ENCODE measurements at regions not wholly inside any gene's neighbourhood (a gene's known extent, or its start where the extent isn't known, plus 50 kb on each side); places are given as distances from the start of the nearest gene placed in this dataset.

GRCh38 chr18:78363556-78364387 is 615.8 kb upstream of the SALL3 start:
- no peak for DNase-seq
- intact Hi-C loops (cut with DNase I), result no loop called here

GRCh38 chr18:78364388-78364960 is 615.1 kb upstream of the SALL3 start:
- DNase-seq, result no peak
- intact Hi-C loops (cut with DNase I), result no loop called here

GRCh38 chr18:78367996-78368395 is 611.6 kb upstream of the SALL3 start:
- intact Hi-C loops (cut with DNase I), result no loop called here
- DNase-seq, result no peak

- peak in 1 of 42 donors; percentile 30 for DNase-seq
- intact Hi-C loops (cut with DNase I), result no loop called here
These were observed 610.9 kb upstream of the SALL3 start for GRCh38 chr18:78368726-78369125.

GRCh38 chr18:78376046-78376445 is 603.6 kb upstream of the SALL3 start:
- DNase-seq, result peak in 8 of 42 donors; percentile 9 to 29 (median 21)
- intact Hi-C loops (cut with DNase I), result no loop called here

- DNase-seq, result peak in 38 of 42 donors; percentile 25 to 82 (median 51)
- intact Hi-C loops (cut with DNase I), result no loop called here
These were observed 601.2 kb upstream of the SALL3 start for GRCh38 chr18:78378403-78378802.

GRCh38 chr18:78378983-78379382 is 600.6 kb upstream of the SALL3 start:
- DNase-seq, result peak in 29 of 42 donors; percentile 15 to 80 (median 48)

GRCh38 chr18:78390348-78390951 is 589.2 kb upstream of the SALL3 start:
- peak in 1 of 42 donors; percentile 26 for DNase-seq
- intact Hi-C loops (cut with DNase I), result no loop called here

More at GRCh38 chr18:78378983-78379382, 600.6 kb upstream of the SALL3 start:
- intact Hi-C loops (cut with DNase I), result no loop called here

- intact Hi-C loops (cut with DNase I), result no loop called here
- no peak for DNase-seq
These were observed 588.7 kb upstream of the SALL3 start for GRCh38 chr18:78390952-78391348.

GRCh38 chr18:78393086-78393862 is 586.3 kb upstream of the SALL3 start:
- intact Hi-C loops (cut with DNase I), result no loop called here
- no peak for DNase-seq

- peak in 1 of 42 donors; percentile 32 for DNase-seq
- intact Hi-C loops (cut with DNase I), result no loop called here
These were observed 583.5 kb upstream of the SALL3 start for GRCh38 chr18:78396077-78396476.

GRCh38 chr18:78396756-78397155 is 582.9 kb upstream of the SALL3 start:
- DNase-seq, result peak in 1 of 42 donors; percentile 5
- intact Hi-C loops (cut with DNase I), result no loop called here

GRCh38 chr18:78399992-78400503 is 579.6 kb upstream of the SALL3 start:
- peak in 1 of 42 donors; percentile 26 for DNase-seq
- intact Hi-C loops (cut with DNase I), result no loop called here

- DNase-seq, result peak in 1 of 42 donors; percentile 9
- intact Hi-C loops (cut with DNase I), result no loop called here
These were observed 577.2 kb upstream of the SALL3 start for GRCh38 chr18:78402440-78402839.

- intact Hi-C loops (cut with DNase I), result no loop called here
- peak in 1 of 42 donors; percentile 25 for DNase-seq
These were observed 576.7 kb upstream of the SALL3 start for GRCh38 chr18:78402966-78403365.

GRCh38 chr18:78403371-78403770 is 576.2 kb upstream of the SALL3 start:
- intact Hi-C loops (cut with DNase I), result no loop called here
- no peak for DNase-seq

- peak in 1 of 42 donors; percentile 31 for DNase-seq
- intact Hi-C loops (cut with DNase I), result no loop called here
These were observed 573.9 kb upstream of the SALL3 start for GRCh38 chr18:78405763-78406162.

GRCh38 chr18:78406743-78407465 is 572.7 kb upstream of the SALL3 start:
- no peak for DNase-seq
- intact Hi-C loops (cut with DNase I), result no loop called here

- DNase-seq, result peak in 1 of 42 donors; percentile 33
- intact Hi-C loops (cut with DNase I), result no loop called here
These were observed 572.2 kb upstream of the SALL3 start for GRCh38 chr18:78407466-78407844.

All from head of caudate nucleus (tissue), 42 donors.